ENCODE measurements at regions not wholly inside any gene's neighbourhood (a gene's known extent, or its start where the extent isn't known, plus 50 kb on each side); places are given as distances from the start of the nearest gene placed in this dataset.

DNA sequence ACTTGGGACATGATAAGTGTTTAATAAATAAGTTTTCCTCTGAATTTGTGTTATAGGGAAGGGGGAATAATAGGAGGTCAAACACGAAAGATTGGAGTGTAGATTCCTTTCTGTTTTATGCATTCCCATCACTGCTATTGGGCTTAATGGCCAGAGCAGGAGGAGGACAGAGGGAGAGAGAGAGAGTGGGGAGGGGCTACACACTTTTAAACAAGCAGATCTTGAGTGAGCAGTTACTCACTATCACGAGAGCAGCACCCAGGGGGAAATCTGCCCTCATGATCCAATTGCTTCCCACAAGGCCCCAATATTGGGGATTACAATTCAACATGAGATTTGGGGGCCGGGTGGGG lies 505.0 kb downstream of the GRIN2A start:
- intact Hi-C loops (cut with micrococcal nuclease) = no loop called here
- H3K36me3 Mint-ChIP-seq = no peaks in the 10 kb centered on the region
- H3K4me1 ChIP-seq (ENCODE audit: control insufficient read depth, insufficient read depth, low read length) = no peaks in the 10 kb centered on the region
- H3K36me3 ChIP-seq (ENCODE audit: control insufficient read depth, insufficient read depth, low read length) = no peaks in the 10 kb centered on the region
- H3K9me3 ChIP-seq (ENCODE audit: control insufficient read depth, insufficient read depth, low read length) = no peaks in the 10 kb centered on the region
- H3K4me3 ChIP-seq (ENCODE audit: low read length) = no peak overlapping the region
- TF ChIP-seq, protein P1, sequence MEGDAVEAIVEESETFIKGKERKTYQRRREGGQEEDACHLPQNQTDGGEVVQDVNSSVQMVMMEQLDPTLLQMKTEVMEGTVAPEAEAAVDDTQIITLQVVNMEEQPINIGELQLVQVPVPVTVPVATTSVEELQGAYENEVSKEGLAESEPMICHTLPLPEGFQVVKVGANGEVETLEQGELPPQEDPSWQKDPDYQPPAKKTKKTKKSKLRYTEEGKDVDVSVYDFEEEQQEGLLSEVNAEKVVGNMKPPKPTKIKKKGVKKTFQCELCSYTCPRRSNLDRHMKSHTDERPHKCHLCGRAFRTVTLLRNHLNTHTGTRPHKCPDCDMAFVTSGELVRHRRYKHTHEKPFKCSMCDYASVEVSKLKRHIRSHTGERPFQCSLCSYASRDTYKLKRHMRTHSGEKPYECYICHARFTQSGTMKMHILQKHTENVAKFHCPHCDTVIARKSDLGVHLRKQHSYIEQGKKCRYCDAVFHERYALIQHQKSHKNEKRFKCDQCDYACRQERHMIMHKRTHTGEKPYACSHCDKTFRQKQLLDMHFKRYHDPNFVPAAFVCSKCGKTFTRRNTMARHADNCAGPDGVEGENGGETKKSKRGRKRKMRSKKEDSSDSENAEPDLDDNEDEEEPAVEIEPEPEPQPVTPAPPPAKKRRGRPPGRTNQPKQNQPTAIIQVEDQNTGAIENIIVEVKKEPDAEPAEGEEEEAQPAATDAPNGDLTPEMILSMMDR (IDR thresholded peaks at IDR 0.05) = no peak
- no peak for DNase-seq
- no peak overlapping the region for H3K27ac Mint-ChIP-seq
- H3K9me3 Mint-ChIP-seq = no peaks in the 10 kb centered on the region
- ATAC-seq = no peak
- H3K27me3 ChIP-seq (ENCODE audit: control insufficient read depth, insufficient read depth, low read length) = no peaks in the 10 kb centered on the region
- H3K4me1 Mint-ChIP-seq = no peaks in the 10 kb centered on the region
- H3K27me3 Mint-ChIP-seq (ENCODE audit: low read depth in 2 of 2) = no peaks in the 10 kb centered on the region
- 74% methylated on average over 3 of the region's 3 CpGs for WGBS (ENCODE audit: insufficient coverage)
- no peak overlapping the region for H3K27ac ChIP-seq (ENCODE audit: low read length)
- no peak overlapping the region for H3K4me3 Mint-ChIP-seq

DNA sequence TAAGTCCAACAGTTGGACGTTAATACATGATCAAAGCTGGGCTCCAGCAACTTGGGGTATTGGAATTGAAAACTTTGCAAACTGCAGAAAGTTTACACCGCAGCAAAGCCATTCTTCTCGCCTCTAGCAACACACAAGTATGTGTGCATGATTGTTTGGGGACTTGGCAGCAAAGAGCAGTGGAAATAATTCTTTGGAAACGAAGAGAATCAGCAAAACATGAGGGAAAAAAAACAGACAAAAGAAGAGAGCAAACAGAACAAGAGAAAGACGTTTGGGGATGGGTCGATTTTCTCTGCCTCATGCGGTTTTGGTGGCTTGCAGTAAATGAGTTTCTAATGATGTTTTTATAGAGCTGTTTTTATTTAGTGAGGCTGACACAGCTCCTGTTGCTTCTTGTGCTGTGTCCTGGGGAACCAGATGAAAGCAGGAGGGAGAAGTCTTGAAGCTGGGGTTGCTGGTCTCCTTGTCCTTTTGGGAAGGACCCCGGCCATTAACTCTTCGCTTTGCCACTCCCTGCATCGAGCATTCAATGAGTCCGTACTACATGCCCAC lies 502.9 kb downstream of the GRIN2A start:
- DNase-seq (no peak), ATAC-seq (no peak)
- H3K4me3 ChIP-seq (ENCODE audit: low read length) = no peak overlapping the region
- no peak overlapping the region for H3K4me3 Mint-ChIP-seq
- peaks cover 2 to 4% of the 10 kb centered on the region in 2 donors for H3K9me3 Mint-ChIP-seq
- TF ChIP-seq, protein P1 (IDR thresholded peaks at IDR 0.05) = no peak
- intact Hi-C loops (cut with micrococcal nuclease) = no loop called here
- no peaks in the 10 kb centered on the region for H3K4me1 ChIP-seq (ENCODE audit: control insufficient read depth, insufficient read depth, low read length)
- 48% methylated on average over 11 of the region's 11 CpGs for WGBS (ENCODE audit: insufficient coverage)
- no peaks in the 10 kb centered on the region for H3K4me1 Mint-ChIP-seq
- no peaks in the 10 kb centered on the region for H3K36me3 ChIP-seq (ENCODE audit: control insufficient read depth, insufficient read depth, low read length)
- H3K36me3 Mint-ChIP-seq = no peaks in the 10 kb centered on the region
- H3K27ac ChIP-seq (ENCODE audit: low read length) = no peak overlapping the region
- H3K27me3 ChIP-seq (ENCODE audit: control insufficient read depth, insufficient read depth, low read length) = no peaks in the 10 kb centered on the region
- no peaks in the 10 kb centered on the region for H3K27me3 Mint-ChIP-seq (ENCODE audit: low read depth in 2 of 2)
- no peaks in the 10 kb centered on the region for H3K9me3 ChIP-seq (ENCODE audit: control insufficient read depth, insufficient read depth, low read length)
- H3K27ac Mint-ChIP-seq = no peak overlapping the region

DNA sequence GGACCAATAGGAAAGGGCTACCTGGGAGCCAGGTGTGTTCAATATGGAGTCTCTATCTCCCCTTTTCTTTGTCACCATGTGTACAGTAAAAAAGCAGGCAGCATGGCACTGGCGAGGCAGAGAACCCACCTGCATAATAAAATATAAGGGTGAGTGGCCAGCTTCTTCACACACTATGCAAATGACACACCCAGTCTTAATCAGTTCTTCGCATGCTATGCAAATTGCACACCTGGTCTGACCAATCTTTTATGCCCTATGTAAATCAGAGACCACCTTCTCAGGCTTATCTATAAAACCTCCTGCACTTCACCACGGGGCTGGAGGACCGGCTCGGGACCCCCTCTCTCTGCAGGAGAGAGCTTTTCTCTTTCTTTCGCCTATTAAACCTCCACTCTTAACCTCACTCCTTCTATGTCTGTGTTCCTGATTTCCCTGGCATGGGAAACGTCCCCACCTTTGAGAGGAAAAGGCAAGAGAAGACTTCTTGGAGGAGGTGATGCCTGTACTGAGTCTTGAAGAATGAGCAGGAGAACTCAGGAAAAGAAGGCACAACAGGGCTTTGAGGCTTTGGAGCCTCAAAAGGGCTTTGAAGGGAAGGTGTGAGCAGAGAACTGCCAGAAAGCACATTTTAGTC lies 502.1 kb downstream of the GRIN2A start:
- Histone ChIP-seq H3K27me3 (ENCODE audit: control insufficient read depth, insufficient read depth, low read length) (no peaks in the 10 kb centered on the region), H3K36me3 (ENCODE audit: control insufficient read depth, insufficient read depth, low read length) (no peaks in the 10 kb centered on the region), H3K4me3 (ENCODE audit: low read length) (no peak overlapping the region), H3K27ac (ENCODE audit: low read length) (no peak overlapping the region), H3K4me1 (ENCODE audit: control insufficient read depth, insufficient read depth, low read length) (no peaks in the 10 kb centered on the region), H3K9me3 (ENCODE audit: control insufficient read depth, insufficient read depth, low read length) (no peaks in the 10 kb centered on the region)
- DNase-seq (no peak), ATAC-seq (no peak)
- Mint-ChIP-seq H3K27ac (no peak overlapping the region), H3K4me1 (no peaks in the 10 kb centered on the region), H3K9me3 (peaks cover 2 to 4% of the 10 kb centered on the region in 2 donors), H3K27me3 (ENCODE audit: low read depth in 2 of 2) (no peaks in the 10 kb centered on the region), H3K36me3 (no peaks in the 10 kb centered on the region), H3K4me3 (no peak overlapping the region)
- WGBS (ENCODE audit: insufficient coverage) = 39% methylated on average over 7 of the region's 7 CpGs
- TF ChIP-seq, protein P1 (IDR thresholded peaks at IDR 0.05) = no peak
- intact Hi-C loops (cut with micrococcal nuclease) = no loop called here

DNA sequence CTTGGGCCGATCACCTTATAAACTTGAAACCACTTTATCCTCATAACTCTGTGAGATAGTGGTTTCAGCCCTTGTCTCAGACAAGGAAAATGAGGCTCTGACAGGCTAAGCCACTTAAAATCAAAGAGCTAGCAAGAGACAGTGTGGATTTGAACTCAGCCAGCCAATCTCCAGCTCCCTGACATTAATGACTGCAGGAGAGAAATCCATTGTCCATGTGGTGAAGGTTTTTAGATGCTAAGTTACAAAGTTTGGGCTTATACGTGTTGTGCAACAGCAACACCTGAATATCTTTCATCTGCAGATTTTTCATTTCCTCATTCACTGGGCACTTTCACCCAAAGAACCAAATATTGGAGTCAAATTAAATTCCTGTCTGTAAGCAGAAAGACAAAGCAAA lies 501.3 kb downstream of the GRIN2A start:
- H3K27ac ChIP-seq (ENCODE audit: low read length) = no peak overlapping the region
- no peaks in the 10 kb centered on the region for H3K36me3 ChIP-seq (ENCODE audit: control insufficient read depth, insufficient read depth, low read length)
- H3K4me1 ChIP-seq (ENCODE audit: control insufficient read depth, insufficient read depth, low read length) = no peaks in the 10 kb centered on the region
- Mint-ChIP-seq H3K36me3 (no peaks in the 10 kb centered on the region), H3K4me1 (no peaks in the 10 kb centered on the region), H3K27ac (no peak overlapping the region), H3K9me3 (peaks cover 2 to 4% of the 10 kb centered on the region in 2 donors), H3K27me3 (ENCODE audit: low read depth in 2 of 2) (no peaks in the 10 kb centered on the region), H3K4me3 (no peak overlapping the region)
- WGBS (ENCODE audit: insufficient coverage) = 83% methylated on average over 1 of the region's 2 CpGs
- TF ChIP-seq, protein P1 (IDR thresholded peaks at IDR 0.05) = no peak
- DNase-seq (no peak), ATAC-seq (no peak)
- intact Hi-C loops (cut with micrococcal nuclease) = no loop called here
- H3K27me3 ChIP-seq (ENCODE audit: control insufficient read depth, insufficient read depth, low read length) = no peaks in the 10 kb centered on the region
- no peaks in the 10 kb centered on the region for H3K9me3 ChIP-seq (ENCODE audit: control insufficient read depth, insufficient read depth, low read length)
- no peak overlapping the region for H3K4me3 ChIP-seq (ENCODE audit: low read length)
